Panc1 (cell line): ENCODE measurements at regions not wholly inside any gene's neighbourhood (a gene's known extent, or its start where the extent isn't known, plus 50 kb on each side); places are given as distances from the start of the nearest gene placed in this dataset.

ENCODE experiments used
- ATAC-seq: fragments of 200-7000 bp; cut with Tn5 transposase; 2 replicates; pipeline ENCODE4 v1.9.1; 2020; ENCODE audit warnings: mild to moderate bottlenecking, moderate library complexity
- BruUV-seq: library from RNA; stranded (reverse); fragments of 400-500 nt; replicated peaks from 2 replicates; lab custom pipeline; 2021; lab: Mats Ljungman, UMichigan
- CTCF ChIA-PET: fragments of 300-600 bp; sonication (Branson Sonifier 250); formaldehyde crosslinking; loops from one replicate; lab custom pipeline; 2022; ENCODE audit warnings: antibody characterized with exemption; lab: Charles Lee
- POLR2A ChIA-PET: fragments of 300-600 bp; sonication (Branson Sonifier 250); formaldehyde crosslinking; loops from one replicate; lab custom pipeline; 2022; ENCODE audit warnings: antibody characterized with exemption; lab: Charles Lee
- DNase-seq: peaks from one replicate; pipeline ENCODE4 v3.0.0-alpha.2; 2010; ENCODE audit warnings: low read depth, low spot score
- H3K27ac ChIP-seq: 2 replicates; pipeline ENCODE4 v1.5.1; 2011; ENCODE audit warnings: mild to moderate bottlenecking, low read length, inconsistent platforms
- H3K27me3 ChIP-seq: fragments of 200-500 bp; sonication (Bioruptor generic); 2 replicates; pipeline ENCODE4 v1.6.0; 2014; ENCODE audit warnings: low read length, inconsistent platforms; ENCODE audit not compliant: control insufficient read depth, insufficient read depth
- H3K36me3 ChIP-seq: fragments of 200-500 bp; sonication (Bioruptor generic); 2 replicates; pipeline ENCODE4 v1.5.1; 2014; ENCODE audit warnings: inconsistent platforms, mild to moderate bottlenecking, low read length, moderate library complexity; ENCODE audit not compliant: control insufficient read depth, insufficient read depth
- H3K4me1 ChIP-seq: 2 replicates; pipeline ENCODE4 v1.5.1; 2011; ENCODE audit warnings: inconsistent platforms, mild to moderate bottlenecking, low read length, moderate library complexity; ENCODE audit not compliant: control insufficient read depth, insufficient read depth
- H3K4me3 ChIP-seq, 2 experiments: 2 replicates each; pipeline ENCODE4 v1.5.1; 2011 to 2012; ENCODE audit warnings: low read depth in 2 of 2, low read length in 2 of 2, mild to moderate bottlenecking in 2 of 2, inconsistent platforms in 1 of 2, moderate library complexity in 1 of 2
- H3K9me3 ChIP-seq: fragments of 200-500 bp; sonication (Bioruptor generic); 2 replicates; pipeline ENCODE4 v1.5.1; 2014; ENCODE audit warnings: low read depth, mild to moderate bottlenecking, inconsistent platforms, low read length, moderate library complexity; ENCODE audit not compliant: control insufficient read depth, insufficient read depth
- POLR2AphosphoS5 ChIP-seq: IDR thresholded peaks from 2 replicates; pipeline ENCODE4 v1.6.1; 2012; ENCODE audit warnings: mild to moderate bottlenecking, low read depth, low read length, moderate library complexity
- SIN3A ChIP-seq: IDR thresholded peaks from 2 replicates; pipeline ENCODE4 v1.6.1; 2012; ENCODE audit warnings: low read depth, mild to moderate bottlenecking, low read length, moderate library complexity, borderline replicate concordance; ENCODE audit not compliant: insufficient read depth
- TCF7L2 ChIP-seq: IDR thresholded peaks from 2 replicates; pipeline ENCODE4 v1.6.1; 2011; ENCODE audit warnings: mild to moderate bottlenecking, low read depth, low read length, inconsistent platforms
- in situ Hi-C: cut with HindIII; loops from 2 replicates; pipeline ENCODE4 v1.10.0; 2016; ENCODE audit warnings: low sequenced_read_pairs, low pct_unique_long_range_greater_than_20kb
- intact Hi-C: fragments of 100-400 bp; cut with micrococcal nuclease; formaldehyde crosslinking; loops from one replicate; pipeline ENCODE4 v1.10.0; 2022; ENCODE audit not compliant: unreplicated experiment
- TF ChIP-seq, protein P1 (sequence below), 2 experiments: IDR thresholded peaks; 2 replicates each; pipeline ENCODE4 v1.6.1; 2011 to 2012; ENCODE audit warnings: low read depth in 2 of 2, control low read depth in 1 of 2, low read length in 1 of 2, mild to moderate bottlenecking in 1 of 2, moderate library complexity in 1 of 2; ENCODE audit not compliant: insufficient read depth in 1 of 2
- TF ChIP-seq, protein P2 (sequence below): fragments of 450-650 bp; IDR thresholded peaks from 2 replicates; pipeline ENCODE4 v1.5.1; 2017; ENCODE audit warnings: mild to moderate bottlenecking

DNA sequence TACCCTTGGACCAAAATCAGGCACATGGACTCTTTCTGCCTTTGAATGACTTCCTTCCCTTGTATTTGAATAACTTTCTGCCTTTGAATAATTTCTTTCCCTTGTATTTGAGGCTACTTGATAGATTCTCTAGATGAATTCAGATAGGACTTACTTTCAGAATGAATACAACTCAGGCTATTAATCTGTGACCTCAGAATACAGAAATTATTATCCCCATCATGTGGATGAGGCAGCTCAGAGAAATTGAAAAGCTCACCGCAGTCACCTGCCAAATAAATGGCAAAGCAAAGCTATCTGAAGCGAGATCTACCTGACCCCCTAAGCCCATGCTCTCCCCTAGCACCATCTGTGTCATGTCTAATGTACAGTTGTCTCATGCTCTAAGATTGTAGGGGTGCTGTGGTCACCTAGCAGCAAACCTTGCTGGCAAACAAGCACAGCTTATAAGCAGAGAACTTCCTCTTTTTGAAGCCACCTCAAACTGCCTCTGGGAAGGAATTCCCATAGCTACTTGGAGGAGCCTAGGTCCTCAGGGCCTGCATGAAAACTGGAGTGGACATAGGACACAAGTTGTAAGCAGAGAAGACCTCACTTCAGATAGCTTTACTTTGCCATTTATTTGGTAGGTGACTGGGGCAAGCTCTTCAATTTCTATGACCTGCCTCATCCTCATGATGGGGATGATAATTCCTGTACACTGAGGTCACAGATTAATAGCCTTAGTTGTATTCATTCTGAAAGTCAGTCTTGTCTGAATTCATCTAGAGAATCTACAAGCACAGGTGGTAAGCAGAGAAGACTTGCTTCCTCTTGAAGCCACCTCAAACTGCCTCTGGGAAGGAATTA, 66.1 kb downstream of the FASLG start:
- POLR2A ChIA-PET = no interaction called here
- ATAC-seq (no peak), DNase-seq (no peak)
- BruUV-seq = no TSS peak
- H3K9me3 ChIP-seq = no peaks in the 10 kb centered on the region
- intact Hi-C loops = no loop called here
- no peaks in the 10 kb centered on the region for H3K4me1 ChIP-seq
- in situ Hi-C loops = no loop called here
- no peak overlapping the region for H3K27ac ChIP-seq
- CTCF ChIA-PET = no interaction called here
- no peak overlapping the region for H3K4me3 ChIP-seq
- H3K36me3 ChIP-seq = no peaks in the 10 kb centered on the region
- TF ChIP-seq POLR2AphosphoS5 = no peak
- no peak for TF ChIP-seq TCF7L2
- TF ChIP-seq, protein P1, sequence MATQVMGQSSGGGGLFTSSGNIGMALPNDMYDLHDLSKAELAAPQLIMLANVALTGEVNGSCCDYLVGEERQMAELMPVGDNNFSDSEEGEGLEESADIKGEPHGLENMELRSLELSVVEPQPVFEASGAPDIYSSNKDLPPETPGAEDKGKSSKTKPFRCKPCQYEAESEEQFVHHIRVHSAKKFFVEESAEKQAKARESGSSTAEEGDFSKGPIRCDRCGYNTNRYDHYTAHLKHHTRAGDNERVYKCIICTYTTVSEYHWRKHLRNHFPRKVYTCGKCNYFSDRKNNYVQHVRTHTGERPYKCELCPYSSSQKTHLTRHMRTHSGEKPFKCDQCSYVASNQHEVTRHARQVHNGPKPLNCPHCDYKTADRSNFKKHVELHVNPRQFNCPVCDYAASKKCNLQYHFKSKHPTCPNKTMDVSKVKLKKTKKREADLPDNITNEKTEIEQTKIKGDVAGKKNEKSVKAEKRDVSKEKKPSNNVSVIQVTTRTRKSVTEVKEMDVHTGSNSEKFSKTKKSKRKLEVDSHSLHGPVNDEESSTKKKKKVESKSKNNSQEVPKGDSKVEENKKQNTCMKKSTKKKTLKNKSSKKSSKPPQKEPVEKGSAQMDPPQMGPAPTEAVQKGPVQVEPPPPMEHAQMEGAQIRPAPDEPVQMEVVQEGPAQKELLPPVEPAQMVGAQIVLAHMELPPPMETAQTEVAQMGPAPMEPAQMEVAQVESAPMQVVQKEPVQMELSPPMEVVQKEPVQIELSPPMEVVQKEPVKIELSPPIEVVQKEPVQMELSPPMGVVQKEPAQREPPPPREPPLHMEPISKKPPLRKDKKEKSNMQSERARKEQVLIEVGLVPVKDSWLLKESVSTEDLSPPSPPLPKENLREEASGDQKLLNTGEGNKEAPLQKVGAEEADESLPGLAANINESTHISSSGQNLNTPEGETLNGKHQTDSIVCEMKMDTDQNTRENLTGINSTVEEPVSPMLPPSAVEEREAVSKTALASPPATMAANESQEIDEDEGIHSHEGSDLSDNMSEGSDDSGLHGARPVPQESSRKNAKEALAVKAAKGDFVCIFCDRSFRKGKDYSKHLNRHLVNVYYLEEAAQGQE (IDR thresholded peaks at IDR 0.05; ENCODE audit: insufficient read depth in 1 of 2, low read depth in 2 of 2, low read length in 1 of 2) = no peak
- TF ChIP-seq, protein P2, sequence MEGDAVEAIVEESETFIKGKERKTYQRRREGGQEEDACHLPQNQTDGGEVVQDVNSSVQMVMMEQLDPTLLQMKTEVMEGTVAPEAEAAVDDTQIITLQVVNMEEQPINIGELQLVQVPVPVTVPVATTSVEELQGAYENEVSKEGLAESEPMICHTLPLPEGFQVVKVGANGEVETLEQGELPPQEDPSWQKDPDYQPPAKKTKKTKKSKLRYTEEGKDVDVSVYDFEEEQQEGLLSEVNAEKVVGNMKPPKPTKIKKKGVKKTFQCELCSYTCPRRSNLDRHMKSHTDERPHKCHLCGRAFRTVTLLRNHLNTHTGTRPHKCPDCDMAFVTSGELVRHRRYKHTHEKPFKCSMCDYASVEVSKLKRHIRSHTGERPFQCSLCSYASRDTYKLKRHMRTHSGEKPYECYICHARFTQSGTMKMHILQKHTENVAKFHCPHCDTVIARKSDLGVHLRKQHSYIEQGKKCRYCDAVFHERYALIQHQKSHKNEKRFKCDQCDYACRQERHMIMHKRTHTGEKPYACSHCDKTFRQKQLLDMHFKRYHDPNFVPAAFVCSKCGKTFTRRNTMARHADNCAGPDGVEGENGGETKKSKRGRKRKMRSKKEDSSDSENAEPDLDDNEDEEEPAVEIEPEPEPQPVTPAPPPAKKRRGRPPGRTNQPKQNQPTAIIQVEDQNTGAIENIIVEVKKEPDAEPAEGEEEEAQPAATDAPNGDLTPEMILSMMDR = no peak
- no peaks in the 10 kb centered on the region for H3K27me3 ChIP-seq

DNA sequence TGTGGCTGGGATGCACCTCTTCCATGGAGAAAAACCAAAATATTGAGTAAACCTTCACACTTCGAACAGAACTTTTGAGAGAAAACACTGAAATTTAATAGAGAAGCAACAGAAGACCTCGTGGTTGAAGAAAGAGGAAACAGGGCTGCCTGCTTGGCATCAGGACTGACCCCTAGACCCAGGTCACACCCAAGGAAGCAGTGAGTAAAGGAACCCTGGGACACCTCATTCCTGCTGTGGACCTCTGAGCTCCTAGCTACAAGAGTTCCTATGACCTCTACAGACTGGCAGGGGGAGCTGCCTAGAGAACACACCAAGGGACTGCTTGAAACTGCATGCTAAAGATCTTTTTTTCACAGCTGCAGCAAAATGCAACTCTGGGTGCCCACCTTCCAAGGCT, 67.8 kb downstream of the FASLG start:
- Histone ChIP-seq H3K4me3 (no peak overlapping the region), H3K4me1 (no peaks in the 10 kb centered on the region), H3K9me3 (no peaks in the 10 kb centered on the region), H3K27me3 (no peaks in the 10 kb centered on the region), H3K36me3 (no peaks in the 10 kb centered on the region), H3K27ac (no peak overlapping the region)
- in situ Hi-C loops = no loop called here
- ChIA-PET POLR2A (no interaction called here), CTCF (no interaction called here)
- BruUV-seq = no TSS peak
- intact Hi-C loops = no loop called here
- ATAC-seq = no peak
- TF ChIP-seq, protein P1 (IDR thresholded peaks at IDR 0.05; ENCODE audit: insufficient read depth in 1 of 2, low read depth in 2 of 2, low read length in 1 of 2) = no peak
- TF ChIP-seq, protein P2 = no peak
- no peak for TF ChIP-seq TCF7L2
- TF ChIP-seq SIN3A = no peak
- TF ChIP-seq POLR2AphosphoS5 = no peak
- no peak for DNase-seq
